ENCODE measurements at regions not wholly inside any gene's neighbourhood (a gene's known extent, or its start where the extent isn't known, plus 50 kb on each side); places are given as distances from the start of the nearest gene placed in this dataset.

- TF ChIP-seq, protein P1, sequence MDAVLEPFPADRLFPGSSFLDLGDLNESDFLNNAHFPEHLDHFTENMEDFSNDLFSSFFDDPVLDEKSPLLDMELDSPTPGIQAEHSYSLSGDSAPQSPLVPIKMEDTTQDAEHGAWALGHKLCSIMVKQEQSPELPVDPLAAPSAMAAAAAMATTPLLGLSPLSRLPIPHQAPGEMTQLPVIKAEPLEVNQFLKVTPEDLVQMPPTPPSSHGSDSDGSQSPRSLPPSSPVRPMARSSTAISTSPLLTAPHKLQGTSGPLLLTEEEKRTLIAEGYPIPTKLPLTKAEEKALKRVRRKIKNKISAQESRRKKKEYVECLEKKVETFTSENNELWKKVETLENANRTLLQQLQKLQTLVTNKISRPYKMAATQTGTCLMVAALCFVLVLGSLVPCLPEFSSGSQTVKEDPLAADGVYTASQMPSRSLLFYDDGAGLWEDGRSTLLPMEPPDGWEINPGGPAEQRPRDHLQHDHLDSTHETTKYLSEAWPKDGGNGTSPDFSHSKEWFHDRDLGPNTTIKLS (IDR thresholded peaks at IDR 0.05; ENCODE audit: borderline replicate concordance, low read depth), result peak; percentile 47; the same call in 1 of the 2 replicates
- TF ChIP-seq CBFA2T3 (IDR thresholded peaks at IDR 0.05) (0 out of 2 replicates have a peak, but pooled peaks have one; percentile 3), NONO (IDR thresholded peaks at IDR 0.05; ENCODE audit: low read depth in 2 of 2, low read length in 1 of 2) (no peak), L3MBTL2 (IDR thresholded peaks at IDR 0.05) (peak; percentile 77), ZNF592 (IDR thresholded peaks at IDR 0.05) (peak; percentile 31; the same call in 1 of the 2 replicates), ZFP91 (CRISPR knock-in tag; IDR thresholded peaks at IDR 0.05) (no peak), C11orf30 (IDR thresholded peaks at IDR 0.05; ENCODE audit: low read depth) (peak; percentile 72; the same call in 1 of the 2 replicates), NFIC (IDR thresholded peaks at IDR 0.05) (peak; percentile 93), MAFG (tag; conservative IDR thresholded peaks at IDR 0.05) (peak; percentile 33; the same call in 1 of the 2 replicates), MEIS2 (IDR thresholded peaks at IDR 0.05; ENCODE audit: partially characterized antibody) (peak; percentile 3), NFIX (CRISPR knock-in tag; IDR thresholded peaks at IDR 0.05; ENCODE audit: low read depth) (peak; percentile 59), PBX2 (CRISPR knock-in tag; IDR thresholded peaks at IDR 0.05; ENCODE audit: low read depth) (no peak), PBX2 (tag; conservative IDR thresholded peaks at IDR 0.05; ENCODE audit: low read depth) (peak; percentile 46; the same call in 1 of the 2 replicates), RBM34 (IDR thresholded peaks at IDR 0.05; ENCODE audit: borderline replicate concordance, insufficient read depth, low read length) (no peak), ETV1 (tag; conservative IDR thresholded peaks at IDR 0.05; ENCODE audit: low read depth) (peak; percentile 37; the same call in 1 of the 2 replicates), ZNF316 (IDR thresholded peaks at IDR 0.05) (peak; percentile 83)
These were observed 77.8 kb downstream of the ZNF608 start (continued) for GRCh38 chr5:124668353-124669299.

Measured in K562 (cell line).